ENCODE measurements at regions not wholly inside any gene's neighbourhood (a gene's known extent, or its start where the extent isn't known, plus 50 kb on each side); places are given as distances from the start of the nearest gene placed in this dataset.

GRCh38 chr6:164859816-164860215 lies 449.6 kb downstream of the C6orf118 start:
- TF ChIP-seq CTCF (IDR thresholded peaks at IDR 0.05; ENCODE audit: insufficient read depth, low read depth, low read length) (no peak), EZH2 (IDR thresholded peaks at IDR 0.05; ENCODE audit: insufficient read depth, low read length) (no peak)
